ENCODE measurements at regions not wholly inside any gene's neighbourhood (a gene's known extent, or its start where the extent isn't known, plus 50 kb on each side); places are given as distances from the start of the nearest gene placed in this dataset.

DNA sequence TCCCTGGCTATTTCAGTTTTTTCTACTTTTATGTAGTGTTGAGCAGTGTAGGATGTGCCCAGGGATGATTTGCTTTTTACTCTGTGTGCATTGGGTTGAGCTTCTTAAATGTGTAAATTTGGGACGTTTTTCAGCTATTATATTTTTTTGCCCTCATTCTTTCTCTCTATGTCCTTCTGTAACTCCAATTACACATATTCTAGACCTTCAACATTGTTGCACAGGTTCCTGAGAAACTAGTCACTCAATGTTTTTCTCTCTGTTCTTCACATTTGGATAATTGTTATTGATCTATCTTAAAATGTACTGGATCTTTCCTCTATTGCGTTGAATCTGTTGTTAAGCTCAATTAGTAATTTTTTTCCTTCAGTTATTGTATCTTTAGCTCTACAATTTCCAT is 162.7 kb upstream of the TCF21 start:
- Mint-ChIP-seq H3K4me3 (no peak overlapping the region), H3K27me3 (peaks cover 4% of the 10 kb centered on the region), H3K9me3 (peaks cover 5% of the 10 kb centered on the region), H3K36me3 (ENCODE audit: low read depth) (no peaks in the 10 kb centered on the region), H3K27ac (no peak overlapping the region), H3K4me1 (ENCODE audit: low read depth) (no peaks in the 10 kb centered on the region)
- Histone ChIP-seq H3K9me3 (ENCODE audit: control insufficient read depth in 1 of 2, insufficient read depth in 1 of 2, low read length in 2 of 2) (no peaks in the 10 kb centered on the region), H3K4me1 (ENCODE audit: insufficient read depth, low read length) (no peaks in the 10 kb centered on the region), H3K36me3 (ENCODE audit: insufficient read depth, low read length) (no peaks in the 10 kb centered on the region), H3K27ac (ENCODE audit: low read depth in 1 of 2, low read length in 2 of 2) (no peak overlapping the region), H3K4me3 (ENCODE audit: low read length) (no peak overlapping the region), H3K27me3 (ENCODE audit: control insufficient read depth in 1 of 2, insufficient read depth in 2 of 2, low read length in 2 of 2) (no peaks in the 10 kb centered on the region)
- TF ChIP-seq, protein P1, sequence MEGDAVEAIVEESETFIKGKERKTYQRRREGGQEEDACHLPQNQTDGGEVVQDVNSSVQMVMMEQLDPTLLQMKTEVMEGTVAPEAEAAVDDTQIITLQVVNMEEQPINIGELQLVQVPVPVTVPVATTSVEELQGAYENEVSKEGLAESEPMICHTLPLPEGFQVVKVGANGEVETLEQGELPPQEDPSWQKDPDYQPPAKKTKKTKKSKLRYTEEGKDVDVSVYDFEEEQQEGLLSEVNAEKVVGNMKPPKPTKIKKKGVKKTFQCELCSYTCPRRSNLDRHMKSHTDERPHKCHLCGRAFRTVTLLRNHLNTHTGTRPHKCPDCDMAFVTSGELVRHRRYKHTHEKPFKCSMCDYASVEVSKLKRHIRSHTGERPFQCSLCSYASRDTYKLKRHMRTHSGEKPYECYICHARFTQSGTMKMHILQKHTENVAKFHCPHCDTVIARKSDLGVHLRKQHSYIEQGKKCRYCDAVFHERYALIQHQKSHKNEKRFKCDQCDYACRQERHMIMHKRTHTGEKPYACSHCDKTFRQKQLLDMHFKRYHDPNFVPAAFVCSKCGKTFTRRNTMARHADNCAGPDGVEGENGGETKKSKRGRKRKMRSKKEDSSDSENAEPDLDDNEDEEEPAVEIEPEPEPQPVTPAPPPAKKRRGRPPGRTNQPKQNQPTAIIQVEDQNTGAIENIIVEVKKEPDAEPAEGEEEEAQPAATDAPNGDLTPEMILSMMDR (IDR thresholded peaks at IDR 0.05): no peak
- ChIA-PET POLR2A (no interaction called here), CTCF (no interaction called here)
- intact Hi-C loops (cut with DNase I, micrococcal nuclease): no loop called here
- DNase-seq (no peak), ATAC-seq (ENCODE audit: poor library complexity) (no peak)

DNA sequence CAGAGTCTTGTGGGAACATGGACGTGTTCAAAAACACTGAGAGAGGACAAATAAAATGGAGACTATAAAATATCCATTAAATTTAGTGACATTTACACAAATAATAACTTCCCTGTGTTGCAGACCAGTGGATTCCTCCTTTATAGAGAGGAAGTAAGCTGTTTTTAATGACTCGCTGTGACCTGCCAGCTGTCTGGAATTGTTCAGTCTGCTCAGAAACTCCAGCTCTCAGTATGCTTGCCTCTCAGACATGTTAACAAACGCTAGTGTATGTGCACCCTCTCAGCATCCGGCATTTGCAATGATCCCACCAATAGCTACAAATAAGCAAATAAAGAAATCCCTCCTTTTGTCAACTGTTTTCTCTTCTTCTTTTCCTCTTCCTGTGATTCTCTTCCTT is 158.0 kb upstream of the TCF21 start:
- Histone ChIP-seq H3K27ac (ENCODE audit: low read depth in 1 of 2, low read length in 2 of 2) (no peak overlapping the region), H3K4me3 (ENCODE audit: low read length) (no peak overlapping the region), H3K9me3 (ENCODE audit: control insufficient read depth in 1 of 2, insufficient read depth in 1 of 2, low read length in 2 of 2) (peaks cover 0 to 6% of the 10 kb centered on the region in 2 experiments), H3K27me3 (ENCODE audit: control insufficient read depth in 1 of 2, insufficient read depth in 2 of 2, low read length in 2 of 2) (no peaks in the 10 kb centered on the region), H3K36me3 (ENCODE audit: insufficient read depth, low read length) (no peaks in the 10 kb centered on the region), H3K4me1 (ENCODE audit: insufficient read depth, low read length) (no peaks in the 10 kb centered on the region)
- intact Hi-C loops (cut with DNase I, micrococcal nuclease): loop anchor here in 1 of 2 experiments (1.0 kb wide), 1 partner anchor 8 kb away; no protein-coding TSS in a partner anchor
- no peak overlapping the region for H3K4me3 Mint-ChIP-seq
- no peak for DNase-seq
- ChIA-PET POLR2A (no interaction called here), CTCF (no interaction called here)
- H3K36me3 Mint-ChIP-seq (ENCODE audit: low read depth): no peaks in the 10 kb centered on the region
- no peak overlapping the region for H3K27ac Mint-ChIP-seq
- ATAC-seq (ENCODE audit: poor library complexity): no peak
- TF ChIP-seq, protein P1 (IDR thresholded peaks at IDR 0.05): no peak
- no peaks in the 10 kb centered on the region for H3K4me1 Mint-ChIP-seq (ENCODE audit: low read depth)
- H3K27me3 Mint-ChIP-seq: no peaks in the 10 kb centered on the region
- peaks cover 8% of the 10 kb centered on the region for H3K9me3 Mint-ChIP-seq

DNA sequence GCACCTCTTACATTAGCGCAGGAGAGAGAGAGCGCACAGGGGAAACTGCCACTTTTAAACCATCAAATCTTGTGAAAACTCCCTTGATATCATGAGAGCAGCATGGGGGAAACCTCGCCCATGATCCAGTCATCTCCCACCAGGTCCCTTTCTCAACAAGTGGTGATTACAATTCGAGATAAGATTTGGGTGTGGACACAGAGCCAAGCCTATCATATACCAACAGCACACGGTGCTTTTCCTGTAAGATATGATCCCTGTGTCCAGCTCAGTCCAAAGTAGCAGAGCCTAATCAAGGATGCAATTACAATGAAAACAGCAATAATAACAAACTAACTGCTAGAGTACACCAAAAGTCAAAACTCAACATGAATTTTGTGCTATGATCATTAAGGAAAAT is 148.7 kb upstream of the TCF21 start:
- ChIA-PET CTCF (no interaction called here), POLR2A (no interaction called here)
- TF ChIP-seq, protein P1 (IDR thresholded peaks at IDR 0.05): no peak
- H3K27me3 ChIP-seq (ENCODE audit: control insufficient read depth in 1 of 2, insufficient read depth in 2 of 2, low read length in 2 of 2): no peaks in the 10 kb centered on the region
- Mint-ChIP-seq H3K36me3 (ENCODE audit: low read depth) (no peaks in the 10 kb centered on the region), H3K4me3 (no peak overlapping the region), H3K27ac (no peak overlapping the region), H3K27me3 (no peaks in the 10 kb centered on the region), H3K4me1 (ENCODE audit: low read depth) (no peaks in the 10 kb centered on the region), H3K9me3 (no peaks in the 10 kb centered on the region)
- DNase-seq (no peak), ATAC-seq (ENCODE audit: poor library complexity) (no peak)
- H3K4me3 ChIP-seq (ENCODE audit: low read length): no peak overlapping the region
- no peak overlapping the region for H3K27ac ChIP-seq (ENCODE audit: low read depth in 1 of 2, low read length in 2 of 2)
- H3K4me1 ChIP-seq (ENCODE audit: insufficient read depth, low read length): no peaks in the 10 kb centered on the region
- intact Hi-C loops (cut with DNase I, micrococcal nuclease): no loop called here
- H3K36me3 ChIP-seq (ENCODE audit: insufficient read depth, low read length): no peaks in the 10 kb centered on the region
- no peaks in the 10 kb centered on the region for H3K9me3 ChIP-seq (ENCODE audit: control insufficient read depth in 1 of 2, insufficient read depth in 1 of 2, low read length in 2 of 2)
